Tibial artery (tissue), 4 donors: ENCODE measurements at regions not wholly inside any gene's neighbourhood (a gene's known extent, or its start where the extent isn't known, plus 50 kb on each side); places are given as distances from the start of the nearest gene placed in this dataset.

Experiments
- DNase-seq, 2 donors: peaks; one replicate each; pipeline ENCODE4 v3.0.0-alpha.2; 2019
- H3K27ac ChIP-seq, 2 donors: fragments of 200-600 bp; sonication (generic) in 1 of 2; 1 replicate in 1 of 2; 2 replicates in 1 of 2; pipeline ENCODE4 v1.5.1; 2018 to 2019; ENCODE audit warnings: mild to moderate bottlenecking in 1 of 2
- H3K27me3 ChIP-seq, 2 donors: fragments of 200-600 bp; sonication (generic) in 1 of 2; one replicate each; pipeline versions ENCODE4 v1.5.1 to v1.6.0; 2016 to 2019
- H3K36me3 ChIP-seq, 3 donors: fragments of 200-600 bp; sonication (generic) in 2 of 3; one replicate each; pipeline ENCODE4 v1.5.1; 2016 to 2019; ENCODE audit warnings: mild to moderate bottlenecking in 2 of 3
- H3K4me1 ChIP-seq, 4 donors: fragments of 200-600 bp; sonication (generic) in 2 of 4; 1 replicate in 3 of 4; 2 replicates in 1 of 4; pipeline ENCODE4 v1.5.1; 2016 to 2019
- H3K4me3 ChIP-seq, 2 donors: fragments of 200-600 bp; sonication (generic) in 1 of 2; 1 replicate in 1 of 2; 2 replicates in 1 of 2; pipeline ENCODE4 v1.5.1; 2018 to 2019; ENCODE audit warnings: mild to moderate bottlenecking in 2 of 2
- H3K9me3 ChIP-seq, 3 donors: fragments of 200-600 bp; sonication (generic) in 1 of 3; one replicate each; pipeline ENCODE4 v1.5.1; 2016 to 2019
- intact Hi-C: fragments of 100-400 bp; cut with DNase I; formaldehyde crosslinking; loops from one replicate; pipeline ENCODE4 v1.15.0; 2023; ENCODE audit warnings: low total_unique reads
- TF ChIP-seq, protein P1 (sequence below), 2 experiments: fragments of 200-600 bp in 1 of 2; fragments of 450-650 bp in 1 of 2; IDR thresholded peaks; one replicate each; pipeline ENCODE4 v1.5.1; 2017 to 2019; ENCODE audit warnings: antibody characterized with exemption in 2 of 2, mild to moderate bottlenecking in 1 of 2, moderate library complexity in 1 of 2

- H3K27me3 ChIP-seq = no peaks in the 10 kb centered on the region
- intact Hi-C loops = no loop called here
- no peak overlapping the region for H3K4me3 ChIP-seq
- TF ChIP-seq, protein P1, sequence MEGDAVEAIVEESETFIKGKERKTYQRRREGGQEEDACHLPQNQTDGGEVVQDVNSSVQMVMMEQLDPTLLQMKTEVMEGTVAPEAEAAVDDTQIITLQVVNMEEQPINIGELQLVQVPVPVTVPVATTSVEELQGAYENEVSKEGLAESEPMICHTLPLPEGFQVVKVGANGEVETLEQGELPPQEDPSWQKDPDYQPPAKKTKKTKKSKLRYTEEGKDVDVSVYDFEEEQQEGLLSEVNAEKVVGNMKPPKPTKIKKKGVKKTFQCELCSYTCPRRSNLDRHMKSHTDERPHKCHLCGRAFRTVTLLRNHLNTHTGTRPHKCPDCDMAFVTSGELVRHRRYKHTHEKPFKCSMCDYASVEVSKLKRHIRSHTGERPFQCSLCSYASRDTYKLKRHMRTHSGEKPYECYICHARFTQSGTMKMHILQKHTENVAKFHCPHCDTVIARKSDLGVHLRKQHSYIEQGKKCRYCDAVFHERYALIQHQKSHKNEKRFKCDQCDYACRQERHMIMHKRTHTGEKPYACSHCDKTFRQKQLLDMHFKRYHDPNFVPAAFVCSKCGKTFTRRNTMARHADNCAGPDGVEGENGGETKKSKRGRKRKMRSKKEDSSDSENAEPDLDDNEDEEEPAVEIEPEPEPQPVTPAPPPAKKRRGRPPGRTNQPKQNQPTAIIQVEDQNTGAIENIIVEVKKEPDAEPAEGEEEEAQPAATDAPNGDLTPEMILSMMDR (IDR thresholded peaks at IDR 0.05) = no peak
- no peaks in the 10 kb centered on the region for H3K4me1 ChIP-seq
- H3K36me3 ChIP-seq = no peaks in the 10 kb centered on the region
- DNase-seq = no peak
- no peak overlapping the region for H3K27ac ChIP-seq
- H3K9me3 ChIP-seq = no peaks in the 10 kb centered on the region
Measured at GRCh38 chr11:39462506-39462905, 1996.9 kb downstream of the LRRC4C start.

DNA sequence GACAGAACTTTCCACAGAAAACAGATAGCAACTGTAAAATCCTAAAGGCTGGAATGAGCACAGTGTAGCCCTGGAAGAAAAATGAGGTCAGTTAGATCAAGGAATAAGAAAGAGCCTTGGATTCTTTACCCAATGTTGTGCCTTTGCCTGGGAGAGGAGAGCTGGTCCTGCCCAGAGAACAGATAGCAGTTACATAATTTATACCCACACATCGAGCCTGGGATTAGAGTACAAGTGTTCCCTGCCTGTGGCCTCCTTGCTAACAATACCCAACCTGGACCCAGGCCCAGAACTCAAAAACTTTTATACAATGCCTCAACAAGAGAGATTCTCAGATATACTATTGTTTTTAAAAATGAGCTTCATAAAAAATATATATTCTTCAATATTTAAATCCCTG lies 1998.4 kb downstream of the LRRC4C start:
- TF ChIP-seq, protein P1 (IDR thresholded peaks at IDR 0.05) = no peak
- no peaks in the 10 kb centered on the region for H3K9me3 ChIP-seq
- intact Hi-C loops = no loop called here
- no peak overlapping the region for H3K4me3 ChIP-seq
- H3K27me3 ChIP-seq = no peaks in the 10 kb centered on the region
- H3K36me3 ChIP-seq = no peaks in the 10 kb centered on the region
- no peaks in the 10 kb centered on the region for H3K4me1 ChIP-seq
- no peak overlapping the region for H3K27ac ChIP-seq
- DNase-seq = no peak

DNA sequence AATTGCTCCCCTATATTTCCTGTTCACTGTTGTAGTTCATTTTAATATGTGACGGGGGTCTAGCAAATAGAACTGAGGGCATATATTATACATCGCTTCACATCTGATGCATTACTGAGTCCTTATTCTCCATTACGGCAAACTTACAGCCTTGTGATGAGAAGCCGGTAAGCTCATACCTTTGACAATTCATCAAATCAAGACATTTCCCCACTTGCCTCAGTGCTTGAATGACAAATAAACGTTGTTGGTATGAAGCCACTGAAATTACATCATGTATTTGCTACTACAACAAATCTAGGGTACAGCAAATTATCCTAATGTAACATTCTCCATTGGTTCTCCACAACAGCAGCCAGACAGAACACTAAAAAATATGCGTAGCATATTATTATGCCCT lies 1999.8 kb downstream of the LRRC4C start:
- Histone ChIP-seq H3K27ac (no peak overlapping the region), H3K4me3 (no peak overlapping the region), H3K27me3 (no peaks in the 10 kb centered on the region), H3K4me1 (no peaks in the 10 kb centered on the region), H3K9me3 (no peaks in the 10 kb centered on the region), H3K36me3 (no peaks in the 10 kb centered on the region)
- no peak for DNase-seq
- intact Hi-C loops = no loop called here
- TF ChIP-seq, protein P1 (IDR thresholded peaks at IDR 0.05) = no peak

DNA sequence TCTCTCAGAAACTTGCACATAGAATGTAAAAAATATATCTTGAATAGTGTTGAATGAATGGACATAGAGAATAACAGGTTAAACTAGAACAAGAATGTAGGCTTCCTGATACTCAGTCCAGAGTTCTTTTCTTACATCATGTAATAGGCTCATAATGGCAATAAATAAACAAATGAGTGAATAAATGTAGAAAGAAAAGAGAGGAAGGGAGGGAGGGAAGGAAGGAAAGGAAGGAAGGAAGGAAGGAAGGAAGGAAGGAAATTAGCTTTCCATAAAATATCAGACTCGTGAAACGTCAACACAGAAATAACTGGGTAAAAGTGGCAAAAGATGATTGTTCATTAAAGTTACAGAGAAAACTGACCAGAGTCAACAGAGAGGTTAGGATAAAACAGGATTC lies 2001.0 kb downstream of the LRRC4C start:
- Histone ChIP-seq H3K4me1 (no peaks in the 10 kb centered on the region), H3K27ac (no peak overlapping the region), H3K27me3 (no peaks in the 10 kb centered on the region), H3K4me3 (no peak overlapping the region), H3K36me3 (no peaks in the 10 kb centered on the region), H3K9me3 (no peaks in the 10 kb centered on the region)
- DNase-seq = no peak
- TF ChIP-seq, protein P1 (IDR thresholded peaks at IDR 0.05) = no peak
- intact Hi-C loops = no loop called here

DNA sequence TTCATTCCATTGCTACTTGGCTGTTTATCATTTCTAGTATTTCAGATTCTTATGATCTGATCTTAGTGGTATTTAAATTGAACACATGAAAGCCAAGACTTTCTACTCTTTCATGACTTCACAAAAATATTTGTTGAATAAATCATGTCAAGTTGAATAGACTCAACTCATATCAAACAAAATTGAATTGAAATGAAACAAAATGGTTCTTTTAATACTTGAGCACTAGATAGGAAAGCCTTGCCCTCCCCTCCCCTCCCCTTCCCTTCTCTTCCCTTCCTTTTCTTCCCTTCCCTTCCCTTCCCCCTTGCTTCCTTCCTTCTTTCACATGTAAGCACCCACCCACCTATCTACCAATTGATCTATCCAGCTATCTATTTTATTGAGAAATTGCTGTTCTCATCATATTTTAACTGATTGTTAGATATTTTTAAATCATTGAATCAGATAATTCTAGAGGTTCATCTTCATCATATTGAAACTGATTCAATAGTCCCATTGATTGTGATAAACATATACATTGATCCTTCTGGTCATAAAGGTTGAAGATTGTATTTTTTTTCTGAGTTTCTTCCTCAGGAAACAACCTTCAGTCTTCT lies 2015.9 kb downstream of the LRRC4C start:
- TF ChIP-seq, protein P1 (IDR thresholded peaks at IDR 0.05) = no peak

DNA sequence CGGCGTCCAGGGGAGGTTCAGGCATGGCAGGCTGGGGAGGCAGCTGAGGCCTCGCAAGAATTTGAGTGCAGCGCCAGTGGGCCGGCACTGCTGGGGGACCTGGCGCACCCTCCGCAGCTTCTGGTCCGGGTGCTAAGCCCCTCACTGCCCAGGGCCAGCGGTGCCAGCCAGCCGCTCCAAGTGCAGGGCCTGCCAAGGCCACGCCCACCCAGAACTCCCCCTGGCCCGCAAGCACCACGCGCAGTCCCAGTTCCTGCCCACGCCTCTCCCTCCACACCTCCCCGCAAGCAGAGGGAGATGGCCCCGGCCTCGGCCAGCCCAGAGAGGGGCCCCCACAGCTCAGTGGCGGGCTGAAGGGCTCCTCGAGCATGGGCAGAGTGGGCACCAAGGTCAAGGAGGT lies 2017.3 kb downstream of the LRRC4C start:
- DNase-seq = no peak
- H3K27ac ChIP-seq = no peak overlapping the region
- H3K9me3 ChIP-seq = no peaks in the 10 kb centered on the region
- TF ChIP-seq, protein P1 (IDR thresholded peaks at IDR 0.05) = no peak
- intact Hi-C loops = no loop called here
- no peak overlapping the region for H3K4me3 ChIP-seq
- H3K27me3 ChIP-seq = no peaks in the 10 kb centered on the region
- H3K4me1 ChIP-seq = no peaks in the 10 kb centered on the region
- H3K36me3 ChIP-seq = no peaks in the 10 kb centered on the region

More for the DNA sequence above, 2015.9 kb downstream of the LRRC4C start:
- Histone ChIP-seq H3K27me3 (no peaks in the 10 kb centered on the region), H3K27ac (no peak overlapping the region), H3K36me3 (no peaks in the 10 kb centered on the region), H3K4me1 (no peaks in the 10 kb centered on the region), H3K4me3 (no peak overlapping the region), H3K9me3 (no peaks in the 10 kb centered on the region)
- intact Hi-C loops = no loop called here
- DNase-seq = no peak
